Activated T-helper 2 cell treated with anti-CD3 and anti-CD28 coated beads, Interferon-gamma antibody, Interleukin-2, Interleukin-4, amounts not matched to agents 10 μg/mL and 5 μg/mL and 100 μg/mL, durations not matched to agents 14 hours and 24 hours and 36 hours (primary cell): ENCODE measurements at regions not wholly inside any gene's neighbourhood (a gene's known extent, or its start where the extent isn't known, plus 50 kb on each side); places are given as distances from the start of the nearest gene placed in this dataset.
"Not testable (repeated sequence)": the region's sequence is repeated elsewhere in the genome, so short reads cannot be mapped to it uniquely, and the experiment has no call there.

ENCODE experiments used
- DNase-seq: peaks from one replicate; pipeline ENCODE4 v3.0.0; 2021; ENCODE audit warnings: low spot score
- H3K27ac Mint-ChIP-seq: one replicate; pipeline ENCODE4 v1.8.0; 2021; ENCODE audit warnings: mixed read lengths
- H3K27me3 Mint-ChIP-seq: one replicate; pipeline ENCODE4 v1.8.0; 2021; ENCODE audit warnings: low read depth, mixed read lengths
- H3K36me3 Mint-ChIP-seq: one replicate; pipeline ENCODE4 v1.8.0; 2021; ENCODE audit warnings: low read depth, mixed read lengths
- H3K4me1 Mint-ChIP-seq: one replicate; pipeline ENCODE4 v1.8.0; 2021; ENCODE audit warnings: low read depth, mixed read lengths
- H3K4me3 Mint-ChIP-seq: one replicate; pipeline ENCODE4 v1.8.0; 2021; ENCODE audit warnings: low read depth, mild to moderate bottlenecking, moderate library complexity, mixed read lengths
- H3K9me3 Mint-ChIP-seq: one replicate; pipeline ENCODE4 v1.8.0; 2021; ENCODE audit warnings: mixed read lengths
- intact Hi-C: fragments of 100-400 bp; cut with micrococcal nuclease; formaldehyde crosslinking; loops from one replicate; pipeline ENCODE4 v1.15.1; 2023

DNA sequence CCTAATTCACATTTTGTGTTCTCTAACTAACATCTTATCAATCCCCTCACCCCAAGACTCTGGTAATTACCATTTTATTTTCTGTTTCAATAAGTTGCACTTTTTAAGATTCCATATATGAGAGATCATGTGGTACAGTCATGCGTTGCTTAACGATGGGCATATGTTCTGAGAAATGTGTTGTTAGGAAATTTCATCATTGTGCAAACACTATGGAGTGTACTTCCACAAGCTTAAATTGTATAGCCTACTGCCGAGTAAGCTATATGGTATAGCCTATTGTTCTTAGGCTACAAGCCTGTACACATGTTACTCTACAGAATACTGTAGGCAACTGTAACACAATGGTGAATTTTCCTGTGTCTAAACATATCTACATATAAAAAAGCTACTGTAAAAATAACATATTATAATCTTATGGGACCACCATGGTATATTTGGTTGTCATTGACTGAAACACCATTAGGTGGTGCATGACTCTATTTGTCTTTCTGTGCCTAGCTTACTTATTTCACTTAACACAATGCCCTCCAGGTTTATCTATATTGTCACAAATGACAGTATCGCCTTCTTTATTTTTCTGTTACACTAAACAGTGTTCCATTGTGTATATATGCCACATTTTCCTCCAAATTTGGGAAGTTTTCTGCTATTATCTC, 473.4 kb upstream of the LMO3 start:
- H3K4me3 Mint-ChIP-seq = no peak overlapping the region

DNA sequence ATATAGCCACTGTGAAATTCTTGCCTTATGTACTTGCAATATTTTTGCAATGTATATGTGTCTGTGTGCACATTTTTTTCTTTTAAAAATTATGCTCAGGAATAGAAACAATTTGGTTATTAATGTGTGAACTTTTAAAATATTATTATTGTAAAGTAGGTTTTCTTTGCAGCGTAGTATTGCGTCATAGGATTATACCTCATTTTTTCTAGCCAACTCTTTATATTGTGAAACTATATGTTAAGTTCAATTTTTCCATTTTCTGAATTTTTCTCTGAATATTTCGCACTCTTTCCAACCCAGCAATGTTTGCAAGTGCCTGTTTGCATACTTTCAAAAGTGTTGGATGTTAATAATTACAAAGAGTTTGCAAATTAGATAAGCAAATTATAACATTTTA, 471.6 kb upstream of the LMO3 start:
- Mint-ChIP-seq H3K27ac (no peak overlapping the region), H3K4me1 (no peaks in the 10 kb centered on the region), H3K27me3 (no peaks in the 10 kb centered on the region), H3K9me3 (peaks cover 36% of the 10 kb centered on the region), H3K36me3 (no peaks in the 10 kb centered on the region), H3K4me3 (no peak overlapping the region)
- no peak for DNase-seq
- intact Hi-C loops = no loop called here

More for the DNA sequence above, 473.4 kb upstream of the LMO3 start:
- peaks cover 32% of the 10 kb centered on the region for H3K9me3 Mint-ChIP-seq
- intact Hi-C loops = no loop called here
- H3K36me3 Mint-ChIP-seq = no peaks in the 10 kb centered on the region
- H3K27me3 Mint-ChIP-seq = no peaks in the 10 kb centered on the region
- no peak for DNase-seq
- H3K4me1 Mint-ChIP-seq = no peaks in the 10 kb centered on the region
- H3K27ac Mint-ChIP-seq = no peak overlapping the region

DNA sequence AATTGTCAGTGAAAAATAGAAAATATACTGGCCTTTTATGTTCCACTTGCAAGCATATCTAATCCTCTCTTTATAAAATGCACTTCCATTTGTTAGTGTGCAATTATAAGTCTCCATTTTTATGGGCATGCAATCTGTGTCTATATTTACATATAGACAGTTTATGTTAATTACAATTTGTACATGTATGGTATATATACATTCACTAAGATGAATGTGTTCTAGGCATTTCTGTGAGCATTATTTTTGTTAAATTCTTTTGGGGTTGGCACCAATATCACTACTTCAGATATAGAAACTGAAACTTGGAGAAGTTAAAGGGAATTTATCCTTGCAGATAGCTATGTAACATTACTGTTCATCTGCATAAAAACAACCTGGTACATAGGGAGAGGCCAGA, 470.8 kb upstream of the LMO3 start:
- peaks cover 32% of the 10 kb centered on the region for H3K9me3 Mint-ChIP-seq
- no peak overlapping the region for H3K4me3 Mint-ChIP-seq
- DNase-seq = no peak
- no peaks in the 10 kb centered on the region for H3K4me1 Mint-ChIP-seq
- intact Hi-C loops = no loop called here
- no peaks in the 10 kb centered on the region for H3K27me3 Mint-ChIP-seq
- no peak overlapping the region for H3K27ac Mint-ChIP-seq
- H3K36me3 Mint-ChIP-seq = no peaks in the 10 kb centered on the region

DNA sequence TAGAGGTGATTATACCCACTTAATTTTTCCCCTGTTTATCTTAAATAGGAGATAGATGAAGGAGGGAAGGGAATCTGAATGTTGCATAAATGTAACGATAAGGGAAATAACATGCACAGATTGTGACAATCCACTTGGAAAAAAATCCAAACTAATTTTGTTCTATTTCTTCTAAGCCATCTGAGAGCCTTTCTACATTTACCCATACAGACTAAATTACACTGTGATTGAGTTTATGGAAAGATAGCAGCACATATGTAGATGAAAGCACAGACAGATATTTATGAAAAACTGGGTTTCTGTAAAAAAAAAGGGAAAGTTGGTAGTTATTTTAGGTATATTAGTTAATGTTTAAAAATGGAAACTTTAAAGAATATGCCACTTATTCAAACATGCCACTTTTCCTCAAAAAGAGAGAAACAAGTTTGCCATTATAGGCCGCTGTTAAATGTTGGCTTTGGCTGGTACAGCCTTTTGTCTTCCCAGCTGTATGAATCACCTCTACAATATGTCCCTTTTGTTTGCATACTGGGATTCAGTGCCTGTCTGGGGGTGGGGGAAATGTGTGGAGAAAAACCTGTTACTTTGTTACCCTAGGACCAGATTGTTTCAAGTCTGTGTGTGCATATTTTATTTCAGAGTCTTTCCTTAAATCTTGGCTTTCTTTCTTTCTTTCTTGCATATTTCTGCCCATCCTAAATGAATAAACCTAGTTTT, 470.2 kb upstream of the LMO3 start:
- H3K36me3 Mint-ChIP-seq = no peaks in the 10 kb centered on the region
- H3K4me1 Mint-ChIP-seq = no peaks in the 10 kb centered on the region
- intact Hi-C loops = no loop called here
- H3K4me3 Mint-ChIP-seq = no peak overlapping the region
- no peak overlapping the region for H3K27ac Mint-ChIP-seq
- H3K27me3 Mint-ChIP-seq = no peaks in the 10 kb centered on the region
- H3K9me3 Mint-ChIP-seq = peaks cover 33% of the 10 kb centered on the region
- no peak for DNase-seq

DNA sequence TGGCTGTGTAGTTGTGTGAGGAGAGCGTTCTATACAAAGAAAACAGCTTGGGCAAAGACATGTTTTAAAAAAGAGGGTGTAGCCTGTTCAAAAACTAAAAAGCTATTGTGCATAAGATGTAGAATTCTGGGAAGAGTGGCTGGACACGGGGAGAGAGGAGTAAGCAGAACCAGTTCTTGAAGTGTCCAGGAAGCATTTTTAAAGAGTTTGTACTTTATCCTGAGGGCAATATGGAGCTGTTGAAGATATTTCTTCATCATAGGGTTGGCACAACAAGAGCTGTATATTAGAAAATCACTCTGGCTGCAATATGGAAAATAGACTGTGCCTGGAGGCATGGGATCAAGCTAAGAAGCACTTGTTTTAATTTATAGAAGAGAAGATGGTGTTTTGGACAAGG, 458.9 kb upstream of the LMO3 start:
- no peaks in the 10 kb centered on the region for H3K4me1 Mint-ChIP-seq
- H3K9me3 Mint-ChIP-seq = peaks cover 34% of the 10 kb centered on the region
- H3K27ac Mint-ChIP-seq = no peak overlapping the region
- no peak overlapping the region for H3K4me3 Mint-ChIP-seq
- intact Hi-C loops = no loop called here
- no peak for DNase-seq
- no peaks in the 10 kb centered on the region for H3K36me3 Mint-ChIP-seq
- no peaks in the 10 kb centered on the region for H3K27me3 Mint-ChIP-seq

DNA sequence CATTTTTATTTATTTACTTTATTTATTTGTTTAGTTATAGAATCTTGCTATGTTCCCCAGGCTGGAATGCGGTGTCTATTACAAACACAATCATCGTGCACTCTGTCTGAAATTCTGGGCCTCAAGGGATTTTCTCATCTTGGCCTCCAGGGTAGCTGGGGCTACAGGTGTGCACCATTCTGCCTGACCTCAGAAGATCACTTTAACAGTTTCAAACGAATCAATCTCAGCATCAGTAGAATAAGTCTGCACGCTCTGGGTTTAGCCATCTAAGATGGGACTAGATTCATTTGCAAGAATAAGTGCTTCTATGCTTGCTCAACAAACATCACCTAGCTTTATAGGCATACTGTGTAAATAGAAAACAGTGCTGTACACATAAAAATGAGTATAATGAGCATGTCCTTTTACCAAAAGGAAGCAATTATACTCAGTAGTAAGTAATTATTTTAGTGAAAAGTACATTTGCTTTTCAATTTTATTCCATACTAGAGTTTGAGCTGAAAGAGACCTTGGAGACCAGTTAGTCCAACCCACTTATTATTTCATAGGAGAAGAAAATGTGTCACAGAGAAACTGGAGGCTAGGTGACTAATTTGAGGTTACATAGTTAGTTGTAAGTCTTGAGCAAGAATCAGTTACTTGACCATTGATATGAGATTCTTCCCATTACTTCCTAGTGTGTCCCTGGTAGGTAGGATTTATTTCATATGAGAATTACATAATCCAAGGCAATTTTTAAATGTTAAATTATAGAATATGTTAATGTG, 456.5 kb upstream of the LMO3 start:
- Mint-ChIP-seq H3K27ac (no peak overlapping the region), H3K27me3 (no peaks in the 10 kb centered on the region), H3K4me1 (no peaks in the 10 kb centered on the region), H3K9me3 (peaks cover 43% of the 10 kb centered on the region), H3K4me3 (no peak overlapping the region), H3K36me3 (no peaks in the 10 kb centered on the region)
- intact Hi-C loops = no loop called here
- no peak for DNase-seq

DNA sequence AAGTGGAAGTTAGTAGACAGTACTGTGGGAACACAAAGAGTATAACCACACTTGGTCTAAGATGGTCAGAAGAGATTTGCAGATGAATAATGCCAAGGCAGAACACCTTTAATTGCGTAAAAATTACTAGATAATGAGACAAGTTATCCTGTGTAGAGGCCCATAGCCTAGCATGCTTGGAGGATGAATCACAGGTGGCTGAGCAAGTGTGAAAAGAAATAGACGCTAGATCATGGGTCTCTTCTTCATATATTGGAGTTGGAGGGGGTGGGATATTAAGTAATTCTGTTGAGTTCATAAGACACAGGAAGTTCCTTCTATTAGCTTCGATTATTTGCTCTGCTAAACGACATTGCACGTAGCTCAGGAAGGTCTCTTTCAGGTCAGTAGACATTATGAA, 454.3 kb upstream of the LMO3 start:
- no peaks in the 10 kb centered on the region for H3K4me1 Mint-ChIP-seq
- intact Hi-C loops = no loop called here
- H3K9me3 Mint-ChIP-seq = peaks cover 36% of the 10 kb centered on the region
- no peak overlapping the region for H3K4me3 Mint-ChIP-seq
- H3K36me3 Mint-ChIP-seq = no peaks in the 10 kb centered on the region
- H3K27ac Mint-ChIP-seq = no peak overlapping the region
- no peaks in the 10 kb centered on the region for H3K27me3 Mint-ChIP-seq
- no peak for DNase-seq

DNA sequence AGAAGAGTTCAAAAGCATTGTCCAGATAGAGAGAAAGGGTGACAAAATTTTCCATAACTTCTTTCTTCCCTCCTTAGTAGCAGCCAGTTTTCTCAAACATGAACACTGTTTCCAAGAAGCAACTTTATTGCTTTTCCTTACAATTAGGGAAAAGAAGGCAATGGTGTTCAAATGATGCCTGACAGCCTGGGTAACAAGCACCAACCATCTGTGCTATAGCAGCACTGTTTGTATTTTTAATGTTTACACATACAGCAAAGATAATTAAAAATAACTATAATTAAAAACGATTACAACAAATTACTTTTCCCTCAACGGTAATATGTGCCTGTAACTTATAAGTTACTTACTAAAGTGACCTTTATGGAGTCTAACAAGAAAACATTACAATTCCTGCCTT, 450.6 kb upstream of the LMO3 start:
- intact Hi-C loops = no loop called here
- H3K36me3 Mint-ChIP-seq = no peaks in the 10 kb centered on the region
- peaks cover 38% of the 10 kb centered on the region for H3K9me3 Mint-ChIP-seq
- no peak overlapping the region for H3K27ac Mint-ChIP-seq
- H3K27me3 Mint-ChIP-seq = no peaks in the 10 kb centered on the region
- H3K4me1 Mint-ChIP-seq = no peaks in the 10 kb centered on the region
- H3K4me3 Mint-ChIP-seq = no peak overlapping the region
- DNase-seq = no peak

DNA sequence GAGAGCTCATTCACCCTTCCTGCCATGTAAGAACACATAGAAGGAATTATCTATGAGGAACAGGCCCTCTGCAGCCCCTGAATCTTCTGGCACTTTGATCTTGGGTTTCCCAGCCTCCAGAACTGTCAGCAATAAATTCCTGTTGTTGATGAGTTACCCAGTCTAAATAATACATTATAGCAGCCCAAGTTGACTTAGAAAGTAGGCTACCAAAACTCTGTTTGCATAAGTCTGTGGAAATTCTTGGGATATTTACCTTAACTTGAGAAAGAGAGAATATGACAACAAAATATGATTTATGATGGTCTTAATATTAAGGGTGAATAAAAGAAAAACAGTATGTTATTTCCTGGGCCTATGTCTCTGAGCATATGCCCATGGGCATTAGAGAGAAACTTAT, 433.0 kb upstream of the LMO3 start:
- Mint-ChIP-seq H3K4me3 (no peak overlapping the region), H3K27ac (no peak overlapping the region), H3K36me3 (no peaks in the 10 kb centered on the region), H3K9me3 (peaks cover 39% of the 10 kb centered on the region), H3K4me1 (no peaks in the 10 kb centered on the region), H3K27me3 (no peaks in the 10 kb centered on the region)
- DNase-seq = no peak
- intact Hi-C loops = no loop called here

DNA sequence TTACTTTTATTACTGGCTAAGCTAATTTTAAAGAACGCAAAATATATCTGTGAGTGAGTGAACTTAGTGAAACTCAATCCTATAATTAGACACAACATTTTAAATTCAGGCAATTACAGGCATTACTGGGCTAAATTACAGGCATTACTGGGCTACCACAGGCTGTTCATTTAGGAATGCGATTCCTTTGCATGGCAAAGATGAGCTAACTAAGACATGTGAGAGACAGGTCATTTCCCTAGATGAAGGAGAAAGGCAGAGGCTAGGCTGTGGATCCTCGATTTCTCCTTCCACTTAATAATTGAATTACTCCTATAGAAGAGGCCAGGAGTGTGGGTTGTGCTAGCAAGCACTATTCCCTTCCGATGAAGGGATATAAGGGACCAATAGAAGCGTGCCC, 429.4 kb upstream of the LMO3 start:
- H3K9me3 Mint-ChIP-seq = peaks cover 25% of the 10 kb centered on the region
- H3K4me1 Mint-ChIP-seq = no peaks in the 10 kb centered on the region
- H3K27ac Mint-ChIP-seq = no peak overlapping the region
- no peaks in the 10 kb centered on the region for H3K36me3 Mint-ChIP-seq
- no peak for DNase-seq
- no peak overlapping the region for H3K4me3 Mint-ChIP-seq
- intact Hi-C loops = no loop called here
- no peaks in the 10 kb centered on the region for H3K27me3 Mint-ChIP-seq

DNA sequence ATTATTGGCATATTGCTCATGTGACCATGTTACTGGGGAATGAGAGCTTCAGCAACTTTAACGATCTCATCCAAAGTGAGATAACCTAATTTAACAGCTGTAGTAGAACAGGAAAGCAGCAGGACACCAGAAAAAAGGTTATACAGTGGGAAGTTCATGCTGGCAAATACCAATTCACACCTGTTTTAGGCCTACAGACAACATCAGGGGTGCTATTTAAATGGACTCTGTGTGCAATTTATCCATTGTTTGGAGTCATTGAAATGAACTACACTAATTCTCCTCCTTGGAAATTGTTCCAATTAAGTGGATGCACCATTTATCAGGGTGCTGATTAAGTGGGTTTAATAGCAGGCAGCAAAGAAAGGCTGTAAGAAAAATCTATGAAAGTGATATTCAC, 424.4 kb upstream of the LMO3 start:
- Mint-ChIP-seq H3K27me3 (no peaks in the 10 kb centered on the region), H3K9me3 (peaks cover 43% of the 10 kb centered on the region), H3K4me1 (no peaks in the 10 kb centered on the region), H3K4me3 (no peak overlapping the region), H3K36me3 (no peaks in the 10 kb centered on the region), H3K27ac (no peak overlapping the region)
- no peak for DNase-seq
- intact Hi-C loops = no loop called here

DNA sequence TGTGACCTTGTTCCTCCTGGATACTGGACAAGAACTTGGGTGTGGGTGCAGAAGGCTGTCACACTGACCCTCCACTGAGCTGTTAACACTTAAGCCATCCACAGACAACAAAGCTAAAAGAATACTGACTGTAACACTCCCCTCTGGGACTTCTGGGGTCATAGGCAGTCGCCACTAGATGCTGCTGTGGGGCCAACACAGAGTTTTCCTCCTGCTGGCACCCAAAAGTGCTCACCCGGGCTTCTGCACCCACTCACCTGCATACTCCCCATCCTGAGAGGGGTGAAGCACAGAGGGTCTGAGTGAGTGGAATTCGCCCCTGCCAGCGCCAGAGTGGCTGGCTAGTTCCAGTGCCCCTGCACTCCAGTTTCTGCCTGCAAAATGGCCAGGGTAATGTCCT, 422.4 kb upstream of the LMO3 start:
- intact Hi-C loops = no loop called here
- H3K4me3 Mint-ChIP-seq = no peak overlapping the region
- no peaks in the 10 kb centered on the region for H3K27me3 Mint-ChIP-seq
- no peaks in the 10 kb centered on the region for H3K4me1 Mint-ChIP-seq
- no peaks in the 10 kb centered on the region for H3K36me3 Mint-ChIP-seq
- H3K27ac Mint-ChIP-seq = no peak overlapping the region
- H3K9me3 Mint-ChIP-seq = peaks cover 44% of the 10 kb centered on the region
- DNase-seq = no peak

DNA sequence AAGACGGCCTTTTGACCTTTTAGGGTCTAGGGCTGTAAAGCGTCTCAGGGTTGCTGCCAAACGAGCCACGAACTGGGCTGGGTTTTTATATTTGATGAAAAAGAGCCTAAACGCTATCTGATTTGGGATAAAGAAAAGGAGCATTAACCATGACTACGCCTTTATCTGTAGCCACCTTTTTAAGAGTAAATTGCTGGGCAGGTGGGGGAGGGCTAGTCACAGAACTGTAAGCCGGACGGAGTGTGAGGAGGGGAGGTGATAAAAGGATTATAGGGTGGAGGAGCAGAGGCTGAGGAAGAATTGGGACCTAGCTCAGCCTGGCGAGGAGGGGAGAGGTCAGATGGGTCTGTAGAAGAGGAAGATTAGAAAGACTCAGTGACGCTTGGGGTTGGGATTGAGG, 419.5 kb upstream of the LMO3 start:
- H3K27ac Mint-ChIP-seq, intact Hi-C loops, H3K36me3 Mint-ChIP-seq, H3K4me3 Mint-ChIP-seq, H3K4me1 Mint-ChIP-seq, DNase-seq, H3K27me3 Mint-ChIP-seq: not testable (repeated sequence)
- H3K9me3 Mint-ChIP-seq = peaks cover 48% of the 10 kb centered on the region
